ENCODE measurements at regions not wholly inside any gene's neighbourhood (a gene's known extent, or its start where the extent isn't known, plus 50 kb on each side); places are given as distances from the start of the nearest gene placed in this dataset.

DNA sequence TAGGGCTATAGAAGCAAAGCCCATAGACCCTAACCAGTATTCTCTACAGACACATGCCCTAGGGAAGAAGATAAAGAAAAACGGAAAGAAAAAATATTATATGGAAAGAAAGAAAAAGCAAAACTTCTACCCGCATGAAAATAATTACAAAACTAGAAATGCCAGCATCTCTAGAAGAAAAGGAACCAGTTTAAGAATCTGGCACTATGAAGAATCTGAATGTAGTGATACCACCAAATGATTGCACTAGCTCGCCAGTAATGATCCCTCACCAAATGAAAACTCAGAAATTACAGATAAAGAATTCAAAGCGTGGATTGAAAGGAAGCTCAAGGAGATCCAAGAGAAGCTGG is 341.9 kb upstream of the GRIA1 start:
- H3K27ac ChIP-seq (ENCODE audit: low read length): no peak overlapping the region
- no peaks in the 10 kb centered on the region for H3K36me3 ChIP-seq (ENCODE audit: control insufficient read depth in 2 of 2, extremely low read depth in 1 of 2, insufficient read depth in 1 of 2, low read length in 1 of 2)
- no peaks in the 10 kb centered on the region for H3K9me3 ChIP-seq
- H3K4me3 ChIP-seq (ENCODE audit: control insufficient read depth in 1 of 2, extremely low read depth in 1 of 2, low read length in 1 of 2): no peak overlapping the region
- peaks cover 7 to 30% (median 26%) of the 10 kb centered on the region in 3 donors for H3K9me3 Mint-ChIP-seq
- H3K4me1 Mint-ChIP-seq: no peaks in the 10 kb centered on the region
- ChIA-PET POLR2A (no interaction called here), CTCF (no interaction called here)
- H3K4me1 ChIP-seq (ENCODE audit: control insufficient read depth in 1 of 2, extremely low read depth in 1 of 2, insufficient read depth in 2 of 2, low read length in 2 of 2): no peaks in the 10 kb centered on the region
- H3K27me3 ChIP-seq (replicated peaks in 1 of 2; ENCODE audit: control insufficient read depth in 2 of 2, extremely low read depth in 1 of 2, insufficient read depth in 2 of 2, low read length in 1 of 2): no peaks in the 10 kb centered on the region
- no peak for DNase-seq
- H3K27me3 Mint-ChIP-seq: no peaks in the 10 kb centered on the region
- no peak overlapping the region for H3K4me3 Mint-ChIP-seq
- H3K36me3 Mint-ChIP-seq: no peaks in the 10 kb centered on the region
- ATAC-seq (replicated peaks in 1 of 4): no peak
- WGBS (ENCODE audit: insufficient coverage): no CpG with 5 or more reads among the region's 4 CpGs
- no peak overlapping the region for H3K27ac Mint-ChIP-seq

DNA sequence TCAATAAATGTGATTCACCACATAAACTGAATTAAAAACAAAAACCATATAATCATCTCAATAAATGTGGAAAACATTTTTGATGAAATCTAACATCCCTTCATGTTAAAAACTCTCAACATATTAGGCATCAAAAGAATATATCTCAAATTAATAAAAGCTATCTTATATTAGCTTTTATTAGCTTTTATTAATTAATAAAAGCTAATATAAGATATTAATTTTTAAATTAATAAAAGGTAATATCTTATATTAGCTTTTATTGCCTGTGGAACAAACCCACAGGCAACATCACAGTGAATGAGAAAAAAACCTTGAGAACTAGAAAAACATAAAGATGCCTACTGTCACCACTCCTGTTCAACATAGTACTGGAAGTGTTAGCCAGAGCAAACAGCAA is 338.9 kb upstream of the GRIA1 start:
- POLR2A ChIA-PET: interaction anchor here in 1 of 2 donors (0.6 kb wide), 1 partner anchor 1941 kb away, joined by 3 read pairs; no protein-coding TSS in a partner anchor
- no peak overlapping the region for H3K4me3 Mint-ChIP-seq
- H3K27ac Mint-ChIP-seq: no peak overlapping the region
- Histone ChIP-seq H3K4me1 (ENCODE audit: control insufficient read depth in 1 of 2, extremely low read depth in 1 of 2, insufficient read depth in 2 of 2, low read length in 2 of 2) (no peaks in the 10 kb centered on the region), H3K27ac (ENCODE audit: low read length) (no peak overlapping the region), H3K9me3 (no peaks in the 10 kb centered on the region), H3K36me3 (ENCODE audit: control insufficient read depth in 2 of 2, extremely low read depth in 1 of 2, insufficient read depth in 1 of 2, low read length in 1 of 2) (no peaks in the 10 kb centered on the region), H3K4me3 (ENCODE audit: control insufficient read depth in 1 of 2, extremely low read depth in 1 of 2, low read length in 1 of 2) (no peak overlapping the region), H3K27me3 (replicated peaks in 1 of 2; ENCODE audit: control insufficient read depth in 2 of 2, extremely low read depth in 1 of 2, insufficient read depth in 2 of 2, low read length in 1 of 2) (no peaks in the 10 kb centered on the region)
- H3K36me3 Mint-ChIP-seq: no peaks in the 10 kb centered on the region
- no peaks in the 10 kb centered on the region for H3K27me3 Mint-ChIP-seq
- CTCF ChIA-PET: no interaction called here
- DNase-seq (no peak), ATAC-seq (replicated peaks in 1 of 4) (no peak)
- peaks cover 5 to 24% (median 10%) of the 10 kb centered on the region in 3 donors for H3K9me3 Mint-ChIP-seq
- H3K4me1 Mint-ChIP-seq: no peaks in the 10 kb centered on the region

DNA sequence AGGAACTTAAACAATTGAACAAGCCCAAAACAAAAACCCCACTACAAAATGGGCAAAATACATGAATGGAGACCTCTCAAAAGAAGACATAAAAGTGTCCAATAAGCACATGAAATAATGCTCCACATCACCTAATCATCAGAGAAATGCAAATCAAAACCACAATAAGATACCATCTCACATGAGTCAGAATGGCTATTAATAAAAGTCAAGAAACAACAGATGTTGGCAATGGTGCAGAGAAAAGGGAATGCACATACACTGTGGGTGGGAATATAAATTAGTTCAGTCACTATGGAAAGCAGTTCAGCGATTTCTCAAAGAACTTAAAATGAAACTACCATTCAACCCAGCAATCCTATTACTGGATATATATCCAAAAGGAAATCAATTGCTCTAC is 337.4 kb upstream of the GRIA1 start:
- Histone ChIP-seq H3K27me3 (replicated peaks in 1 of 2; ENCODE audit: control insufficient read depth in 2 of 2, extremely low read depth in 1 of 2, insufficient read depth in 2 of 2, low read length in 1 of 2) (no peaks in the 10 kb centered on the region), H3K4me3 (ENCODE audit: control insufficient read depth in 1 of 2, extremely low read depth in 1 of 2, low read length in 1 of 2) (no peak overlapping the region), H3K36me3 (ENCODE audit: control insufficient read depth in 2 of 2, extremely low read depth in 1 of 2, insufficient read depth in 1 of 2, low read length in 1 of 2) (no peaks in the 10 kb centered on the region), H3K9me3 (no peaks in the 10 kb centered on the region), H3K4me1 (ENCODE audit: control insufficient read depth in 1 of 2, extremely low read depth in 1 of 2, insufficient read depth in 2 of 2, low read length in 2 of 2) (no peaks in the 10 kb centered on the region), H3K27ac (ENCODE audit: low read length) (no peak overlapping the region)
- Mint-ChIP-seq H3K9me3 (peaks cover 10 to 24% (median 11%) of the 10 kb centered on the region in 3 donors), H3K4me1 (no peaks in the 10 kb centered on the region), H3K4me3 (no peak overlapping the region), H3K36me3 (no peaks in the 10 kb centered on the region), H3K27ac (no peak overlapping the region), H3K27me3 (no peaks in the 10 kb centered on the region)
- ChIA-PET POLR2A (no interaction called here), CTCF (no interaction called here)
- DNase-seq (no peak), ATAC-seq (replicated peaks in 1 of 4) (no peak)
- no CpG with 5 or more reads among the region's 1 CpG for WGBS (ENCODE audit: insufficient coverage)

DNA sequence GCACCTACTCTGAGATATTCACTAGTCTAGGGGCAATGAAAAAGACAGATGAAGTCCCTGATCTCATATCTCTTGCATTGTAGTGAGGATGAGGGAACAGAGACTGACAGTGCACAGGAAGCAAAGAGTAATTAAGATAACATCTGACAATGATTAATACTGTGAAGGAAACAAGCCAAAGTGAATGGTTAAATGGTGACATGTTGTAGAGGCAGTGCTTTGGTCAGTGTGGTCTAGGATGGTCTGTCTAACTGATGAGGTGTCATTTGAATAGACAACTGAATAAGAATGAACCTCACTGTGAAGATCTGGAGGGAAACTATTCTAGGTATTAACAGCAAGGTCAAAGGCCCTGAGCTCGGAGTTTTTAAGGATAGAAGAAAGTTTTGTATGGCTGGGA is 333.3 kb upstream of the GRIA1 start:
- ATAC-seq (replicated peaks in 1 of 4) (no peak), DNase-seq (no peak)
- H3K36me3 ChIP-seq (ENCODE audit: control insufficient read depth in 2 of 2, extremely low read depth in 1 of 2, insufficient read depth in 1 of 2, low read length in 1 of 2): no peaks in the 10 kb centered on the region
- POLR2A ChIA-PET: no interaction called here
- 14% methylated on average over 1 of the region's 1 CpG for whole genome bisulfite sequencing (ENCODE audit: insufficient coverage)
- Mint-ChIP-seq H3K27me3 (no peaks in the 10 kb centered on the region), H3K4me3 (no peak overlapping the region), H3K36me3 (no peaks in the 10 kb centered on the region), H3K4me1 (no peaks in the 10 kb centered on the region), H3K9me3 (peaks cover 0 to 18% (median 9%) of the 10 kb centered on the region in 3 donors), H3K27ac (no peak overlapping the region)
- no peaks in the 10 kb centered on the region for H3K9me3 ChIP-seq
- H3K27ac ChIP-seq (ENCODE audit: low read length): no peak overlapping the region
- no peaks in the 10 kb centered on the region for H3K27me3 ChIP-seq (replicated peaks in 1 of 2; ENCODE audit: control insufficient read depth in 2 of 2, extremely low read depth in 1 of 2, insufficient read depth in 2 of 2, low read length in 1 of 2)
- no peak overlapping the region for H3K4me3 ChIP-seq (ENCODE audit: control insufficient read depth in 1 of 2, extremely low read depth in 1 of 2, low read length in 1 of 2)
- no peaks in the 10 kb centered on the region for H3K4me1 ChIP-seq (ENCODE audit: control insufficient read depth in 1 of 2, extremely low read depth in 1 of 2, insufficient read depth in 2 of 2, low read length in 2 of 2)
- CTCF ChIA-PET: no interaction called here

DNA sequence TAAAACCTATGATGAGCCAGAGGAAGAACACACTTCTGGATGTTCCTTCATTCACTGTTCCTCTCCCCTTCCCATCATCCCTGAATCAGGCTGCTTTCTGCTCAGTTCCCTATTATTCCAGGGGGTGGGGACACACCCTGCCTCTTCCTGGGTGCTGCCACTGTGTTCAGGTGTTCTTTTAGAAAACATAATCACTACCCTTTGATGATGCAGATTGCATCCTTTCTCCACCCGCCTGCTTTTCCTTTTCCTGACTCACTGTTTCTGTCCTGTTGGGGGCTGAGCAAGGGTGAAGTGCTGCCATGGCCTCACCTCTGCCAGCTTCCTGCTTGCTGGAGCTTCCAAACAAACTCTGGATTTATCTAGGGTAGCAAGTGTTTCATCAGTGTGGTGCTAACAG is 331.9 kb upstream of the GRIA1 start:
- Mint-ChIP-seq H3K9me3 (peaks cover 0 to 22% (median 9%) of the 10 kb centered on the region in 3 donors), H3K4me1 (no peaks in the 10 kb centered on the region), H3K27me3 (no peaks in the 10 kb centered on the region), H3K4me3 (no peak overlapping the region), H3K27ac (no peak overlapping the region), H3K36me3 (no peaks in the 10 kb centered on the region)
- Histone ChIP-seq H3K9me3 (no peaks in the 10 kb centered on the region), H3K4me1 (ENCODE audit: control insufficient read depth in 1 of 2, extremely low read depth in 1 of 2, insufficient read depth in 2 of 2, low read length in 2 of 2) (no peaks in the 10 kb centered on the region), H3K27me3 (replicated peaks in 1 of 2; ENCODE audit: control insufficient read depth in 2 of 2, extremely low read depth in 1 of 2, insufficient read depth in 2 of 2, low read length in 1 of 2) (no peaks in the 10 kb centered on the region), H3K27ac (ENCODE audit: low read length) (no peak overlapping the region), H3K4me3 (ENCODE audit: control insufficient read depth in 1 of 2, extremely low read depth in 1 of 2, low read length in 1 of 2) (no peak overlapping the region), H3K36me3 (ENCODE audit: control insufficient read depth in 2 of 2, extremely low read depth in 1 of 2, insufficient read depth in 1 of 2, low read length in 1 of 2) (no peaks in the 10 kb centered on the region)
- POLR2A ChIA-PET: no interaction called here
- no peak for ATAC-seq (replicated peaks in 1 of 4)
- no peak for DNase-seq
- CTCF ChIA-PET: no interaction called here
- no CpG with 5 or more reads among the region's 1 CpG for WGBS (ENCODE audit: insufficient coverage)

DNA sequence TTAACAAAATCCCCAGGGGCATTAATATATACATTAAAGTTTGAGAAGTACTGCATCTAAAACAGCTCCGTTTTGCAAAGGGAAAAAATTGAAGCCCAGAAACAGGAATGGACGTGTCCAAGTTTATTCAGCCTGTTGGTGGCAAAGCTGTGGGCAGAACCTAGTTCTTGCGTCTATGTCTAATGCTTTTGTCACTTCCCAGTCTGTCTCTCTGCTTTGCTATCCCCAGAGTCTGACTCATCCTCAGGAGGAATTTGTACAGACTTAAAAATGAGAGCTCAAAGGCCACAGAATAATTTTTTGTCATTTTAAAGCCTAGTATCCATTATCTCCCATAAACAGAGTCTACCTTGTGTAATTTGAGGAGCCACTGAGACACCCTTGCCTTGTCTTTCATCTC is 330.9 kb upstream of the GRIA1 start:
- H3K4me3 ChIP-seq (ENCODE audit: control insufficient read depth in 1 of 2, extremely low read depth in 1 of 2, low read length in 1 of 2): no peak overlapping the region
- no peaks in the 10 kb centered on the region for H3K36me3 ChIP-seq (ENCODE audit: control insufficient read depth in 2 of 2, extremely low read depth in 1 of 2, insufficient read depth in 1 of 2, low read length in 1 of 2)
- H3K27me3 Mint-ChIP-seq: no peaks in the 10 kb centered on the region
- POLR2A ChIA-PET: no interaction called here
- DNase-seq: no peak
- CTCF ChIA-PET: no interaction called here
- H3K4me3 Mint-ChIP-seq: no peak overlapping the region
- no peaks in the 10 kb centered on the region for H3K36me3 Mint-ChIP-seq
- no peaks in the 10 kb centered on the region for H3K9me3 ChIP-seq
- 13% methylated on average over 2 of the region's 3 CpGs for WGBS (ENCODE audit: insufficient coverage)
- H3K4me1 ChIP-seq (ENCODE audit: control insufficient read depth in 1 of 2, extremely low read depth in 1 of 2, insufficient read depth in 2 of 2, low read length in 2 of 2): no peaks in the 10 kb centered on the region
- no peak for ATAC-seq (replicated peaks in 1 of 4)
- H3K9me3 Mint-ChIP-seq: peaks cover 2 to 22% (median 3%) of the 10 kb centered on the region in 3 donors
- no peaks in the 10 kb centered on the region for H3K4me1 Mint-ChIP-seq
- H3K27ac Mint-ChIP-seq: no peak overlapping the region
- H3K27me3 ChIP-seq (replicated peaks in 1 of 2; ENCODE audit: control insufficient read depth in 2 of 2, extremely low read depth in 1 of 2, insufficient read depth in 2 of 2, low read length in 1 of 2): no peaks in the 10 kb centered on the region
- no peak overlapping the region for H3K27ac ChIP-seq (ENCODE audit: low read length)

DNA sequence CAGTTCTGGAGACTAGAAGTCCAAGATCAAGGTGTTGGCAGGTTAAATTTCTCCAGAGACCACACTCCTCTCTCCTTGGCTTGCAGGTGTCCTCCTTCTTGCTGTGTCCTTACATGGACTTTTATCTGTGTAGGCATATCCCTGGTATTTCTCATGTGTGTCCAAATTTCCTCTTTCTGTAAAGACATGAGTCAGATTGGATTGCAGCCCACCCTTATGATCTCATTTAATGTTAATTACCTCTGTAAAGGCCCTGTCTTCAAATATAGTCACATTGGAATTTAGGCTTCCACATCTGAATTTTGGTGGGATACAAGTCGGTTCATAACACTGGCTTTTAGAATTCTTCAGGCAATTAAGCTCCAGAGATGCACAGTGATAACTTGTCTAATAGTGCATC is 322.2 kb upstream of the GRIA1 start:
- H3K4me1 Mint-ChIP-seq: no peaks in the 10 kb centered on the region
- H3K9me3 ChIP-seq: no peaks in the 10 kb centered on the region
- ATAC-seq (replicated peaks in 1 of 4) (no peak), DNase-seq (no peak)
- no peak overlapping the region for H3K27ac Mint-ChIP-seq
- POLR2A ChIA-PET: no interaction called here
- H3K36me3 Mint-ChIP-seq: no peaks in the 10 kb centered on the region
- H3K36me3 ChIP-seq (ENCODE audit: control insufficient read depth in 2 of 2, extremely low read depth in 1 of 2, insufficient read depth in 1 of 2, low read length in 1 of 2): no peaks in the 10 kb centered on the region
- CTCF ChIA-PET: no interaction called here
- 80% methylated on average over 1 of the region's 1 CpG for WGBS (ENCODE audit: insufficient coverage)
- no peak overlapping the region for H3K4me3 Mint-ChIP-seq
- H3K27ac ChIP-seq (ENCODE audit: low read length): no peak overlapping the region
- H3K4me3 ChIP-seq (ENCODE audit: control insufficient read depth in 1 of 2, extremely low read depth in 1 of 2, low read length in 1 of 2): no peak overlapping the region
- H3K4me1 ChIP-seq (ENCODE audit: control insufficient read depth in 1 of 2, extremely low read depth in 1 of 2, insufficient read depth in 2 of 2, low read length in 2 of 2): no peaks in the 10 kb centered on the region
- H3K27me3 ChIP-seq (replicated peaks in 1 of 2; ENCODE audit: control insufficient read depth in 2 of 2, extremely low read depth in 1 of 2, insufficient read depth in 2 of 2, low read length in 1 of 2): no peaks in the 10 kb centered on the region
- peaks cover 3 to 13% (median 10%) of the 10 kb centered on the region in 3 donors for H3K9me3 Mint-ChIP-seq
- no peaks in the 10 kb centered on the region for H3K27me3 Mint-ChIP-seq
